ENCODE measurements at regions not wholly inside any gene's neighbourhood (a gene's known extent, or its start where the extent isn't known, plus 50 kb on each side); places are given as distances from the start of the nearest gene placed in this dataset.

- WGBS, 2 experiments (ENCODE audit: insufficient coverage in 1 of 2, insufficient read length in 1 of 2): 100% methylated on average over 1 of the region's 1 CpG; no CpG with 5 or more reads in 1 of the 2 experiments
- H3K4me1 ChIP-seq (ENCODE audit: control insufficient read depth, insufficient read depth, low read length): no peaks in the 10 kb centered on the region
- no peak overlapping the region for H3K4me3 ChIP-seq (ENCODE audit: low read length)
- Mint-ChIP-seq H3K9me3 (no peaks in the 10 kb centered on the region), H3K36me3 (ENCODE audit: low read depth) (no peaks in the 10 kb centered on the region), H3K4me1 (peaks cover 5% of the 10 kb centered on the region), H3K4me3 (no peak overlapping the region), H3K27me3 (ENCODE audit: insufficient read depth) (no peaks in the 10 kb centered on the region), H3K27ac (no peak overlapping the region)
- no peak overlapping the region for H3K27ac ChIP-seq (ENCODE audit: low read depth, low read length)
- no peaks in the 10 kb centered on the region for H3K36me3 ChIP-seq (ENCODE audit: control insufficient read depth, insufficient read depth, low read length)
- DNase-seq: no peak
- H3K9me3 ChIP-seq (ENCODE audit: control insufficient read depth, low read length): no peaks in the 10 kb centered on the region
- H3K9ac ChIP-seq (ENCODE audit: extremely low read depth, low read length, poor library complexity, severe bottlenecking): no peak overlapping the region
- no peaks in the 10 kb centered on the region for H3K27me3 ChIP-seq (ENCODE audit: control insufficient read depth, insufficient read depth, low read length, poor library complexity, severe bottlenecking)
- no peak for TF ChIP-seq CTCF (conservative IDR thresholded peaks at IDR 0.05)
Observed at GRCh38 chr1:79845936-79846335, 839.4 kb upstream of the ADGRL4 start.

DNA sequence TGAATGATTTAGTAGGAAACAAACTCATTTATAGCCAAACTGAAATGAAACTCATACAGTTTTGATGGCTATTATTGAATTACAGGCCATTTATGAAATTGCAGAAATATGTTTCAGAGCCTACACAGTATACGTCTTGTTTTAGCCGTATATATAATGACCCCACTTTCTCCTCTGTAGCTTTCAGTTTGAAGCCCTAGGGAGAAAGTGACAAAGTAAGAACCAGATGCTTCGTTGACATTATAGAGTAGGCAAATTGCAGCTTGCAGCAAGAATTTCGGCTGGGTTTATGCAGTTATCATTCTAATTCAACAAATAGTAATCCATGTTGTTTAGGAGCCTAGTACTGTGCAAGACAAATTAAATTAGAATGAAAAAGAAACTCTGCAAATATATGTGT, 836.3 kb upstream of the ADGRL4 start:
- H3K9ac ChIP-seq (ENCODE audit: extremely low read depth, low read length, poor library complexity, severe bottlenecking): no peak overlapping the region
- H3K27ac Mint-ChIP-seq: no peak overlapping the region
- no peak overlapping the region for H3K27ac ChIP-seq (ENCODE audit: low read depth, low read length)
- no peak for DNase-seq
- H3K4me3 ChIP-seq (ENCODE audit: low read length): no peak overlapping the region
- H3K4me1 ChIP-seq (ENCODE audit: control insufficient read depth, insufficient read depth, low read length): no peaks in the 10 kb centered on the region
- H3K27me3 ChIP-seq (ENCODE audit: control insufficient read depth, insufficient read depth, low read length, poor library complexity, severe bottlenecking): no peaks in the 10 kb centered on the region
- no peak overlapping the region for H3K4me3 Mint-ChIP-seq
- TF ChIP-seq CTCF (conservative IDR thresholded peaks at IDR 0.05): no peak
- 95 to 100% methylated on average over 2 to 4 of the region's 4 CpGs for WGBS, 2 experiments (ENCODE audit: insufficient coverage in 1 of 2, insufficient read length in 1 of 2)
- H3K27me3 Mint-ChIP-seq (ENCODE audit: insufficient read depth): no peaks in the 10 kb centered on the region
- H3K9me3 Mint-ChIP-seq: no peaks in the 10 kb centered on the region
- H3K4me1 Mint-ChIP-seq: peaks cover 7% of the 10 kb centered on the region
- no peaks in the 10 kb centered on the region for H3K36me3 ChIP-seq (ENCODE audit: control insufficient read depth, insufficient read depth, low read length)
- no peaks in the 10 kb centered on the region for H3K36me3 Mint-ChIP-seq (ENCODE audit: low read depth)
- H3K9me3 ChIP-seq (ENCODE audit: control insufficient read depth, low read length): no peaks in the 10 kb centered on the region

DNA sequence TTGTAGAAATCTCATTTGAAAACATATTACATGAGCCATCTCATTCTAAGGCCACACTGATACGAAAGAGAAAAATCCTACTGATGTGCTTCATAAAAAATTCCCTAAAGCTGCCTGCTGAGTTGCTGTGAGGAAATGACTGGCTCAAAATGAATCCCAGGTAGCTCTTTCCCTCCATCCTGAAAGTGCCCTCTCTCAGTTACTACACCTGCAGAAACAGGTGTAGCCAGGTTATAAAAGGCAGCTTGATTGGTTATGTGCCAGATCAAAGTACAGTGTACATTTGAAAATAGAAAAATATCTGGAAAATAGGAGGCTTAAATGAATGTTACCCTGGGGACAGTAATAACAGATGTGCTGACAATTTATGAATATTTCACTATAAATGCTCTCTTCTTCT, 833.4 kb upstream of the ADGRL4 start:
- H3K4me3 ChIP-seq (ENCODE audit: low read length): no peak overlapping the region
- Mint-ChIP-seq H3K27ac (no peak overlapping the region), H3K4me3 (no peak overlapping the region), H3K36me3 (ENCODE audit: low read depth) (no peaks in the 10 kb centered on the region), H3K27me3 (ENCODE audit: insufficient read depth) (no peaks in the 10 kb centered on the region), H3K4me1 (peaks cover 7% of the 10 kb centered on the region), H3K9me3 (no peaks in the 10 kb centered on the region)
- no peaks in the 10 kb centered on the region for H3K4me1 ChIP-seq (ENCODE audit: control insufficient read depth, insufficient read depth, low read length)
- H3K27ac ChIP-seq (ENCODE audit: low read depth, low read length): no peak overlapping the region
- WGBS, 2 experiments (ENCODE audit: insufficient coverage in 1 of 2, insufficient read length in 1 of 2): 93 to 100% methylated on average over 1 of the region's 1 CpG
- no peak for TF ChIP-seq CTCF (conservative IDR thresholded peaks at IDR 0.05)
- DNase-seq: no peak
- H3K9ac ChIP-seq (ENCODE audit: extremely low read depth, low read length, poor library complexity, severe bottlenecking): no peak overlapping the region
- H3K9me3 ChIP-seq (ENCODE audit: control insufficient read depth, low read length): no peaks in the 10 kb centered on the region
- no peaks in the 10 kb centered on the region for H3K27me3 ChIP-seq (ENCODE audit: control insufficient read depth, insufficient read depth, low read length, poor library complexity, severe bottlenecking)
- no peaks in the 10 kb centered on the region for H3K36me3 ChIP-seq (ENCODE audit: control insufficient read depth, insufficient read depth, low read length)

Data from endodermal cell (in vitro differentiated cells).